B cell (primary cell): ENCODE measurements at regions not wholly inside any gene's neighbourhood (a gene's known extent, or its start where the extent isn't known, plus 50 kb on each side); places are given as distances from the start of the nearest gene placed in this dataset.

Experiments used
- ATAC-seq: fragments of 200-7000 bp; cut with Tn5 transposase; one replicate; pipeline ENCODE4 v1.10.0; 2021; ENCODE audit warnings: low read depth, mild to moderate bottlenecking, moderate number of reproducible peaks, moderate library complexity
- CTCF ChIA-PET: fragments of 350-600 bp; sonication (Branson Sonifier 250); formaldehyde crosslinking; loops from one replicate; lab custom pipeline; 2021; ENCODE audit warnings: antibody characterized with exemption, inconsistent platforms; lab: Charles Lee
- POLR2A ChIA-PET: fragments of 350-600 bp; sonication (Branson Sonifier 250); formaldehyde crosslinking; loops from one replicate; lab custom pipeline; 2021; ENCODE audit warnings: antibody characterized with exemption; lab: Charles Lee
- DNase-seq: peaks from one replicate; pipeline ENCODE4 v3.0.0; 2013
- H2AFZ ChIP-seq: 2 replicates; pipeline ENCODE4 v1.6.1; 2012; ENCODE audit warnings: mild to moderate bottlenecking, low read depth, low read length; ENCODE audit not compliant: insufficient read depth, poor library complexity, severe bottlenecking
- H3K27ac ChIP-seq, 2 donors: 1 replicate in 1 of 2; 2 replicates in 1 of 2; pipeline ENCODE4 v1.5.1; 2012 to 2013; ENCODE audit warnings: low read length in 2 of 2, mild to moderate bottlenecking in 2 of 2, moderate library complexity in 1 of 2
- H3K27me3 ChIP-seq, 4 experiments: fragments of 200-600 bp in 1 of 4; sonication (generic) in 1 of 4; replicated peaks in 1 of 4; 1 replicate in 2 of 4; 2 replicates in 2 of 4; pipeline versions ENCODE4 v1.6.1 to v1.7.0; 2013 to 2016; ENCODE audit warnings: low read length in 3 of 4, mild to moderate bottlenecking in 2 of 4, mixed read lengths in 1 of 4, moderate library complexity in 1 of 4; ENCODE audit not compliant: insufficient read depth in 4 of 4, control insufficient read depth in 3 of 4; ENCODE audit errors: control extremely low read depth in 1 of 4
- H3K36me3 ChIP-seq, 2 experiments: replicated peaks in 1 of 2; 1 replicate in 1 of 2; 2 replicates in 1 of 2; pipeline versions ENCODE4 v1.6.1 to v1.7.1; 2013; ENCODE audit warnings: low read length in 1 of 2; ENCODE audit not compliant: insufficient read depth in 2 of 2, control insufficient read depth in 1 of 2; ENCODE audit errors: control extremely low read depth in 1 of 2, extremely low read depth in 1 of 2
- H3K4me1 ChIP-seq, 2 donors: fragments of 200-600 bp in 1 of 2; sonication (generic) in 1 of 2; 1 replicate in 1 of 2; 2 replicates in 1 of 2; pipeline versions ENCODE4 v1.5.1 to v1.6.1; 2013 to 2017; ENCODE audit warnings: low read length in 2 of 2; ENCODE audit not compliant: control insufficient read depth in 2 of 2, insufficient read depth in 2 of 2
- H3K4me2 ChIP-seq: replicated peaks from 2 replicates; pipeline ENCODE3; 2012; ENCODE audit warnings: mild to moderate bottlenecking, low read depth, low read length; ENCODE audit not compliant: poor library complexity, severe bottlenecking
- H3K4me3 ChIP-seq, 5 experiments: fragments of 200-600 bp in 1 of 5; sonication (generic) in 1 of 5; 1 replicate in 3 of 5; 2 replicates in 2 of 5; pipeline versions ENCODE4 v1.5.1 to v1.7.0; 2011 to 2016; ENCODE audit warnings: low read length in 4 of 5, mild to moderate bottlenecking in 4 of 5, low read depth in 2 of 5, control low read depth in 1 of 5, moderate library complexity in 1 of 5; ENCODE audit not compliant: insufficient read depth in 1 of 5; ENCODE audit errors: control extremely low read depth in 1 of 5, extremely low read depth in 1 of 5
- H3K79me2 ChIP-seq: fragments of 200-600 bp; sonication (generic); one replicate; pipeline ENCODE4 v1.6.0; 2016; ENCODE audit warnings: low read length; ENCODE audit not compliant: control insufficient read depth, insufficient read depth
- H3K9ac ChIP-seq: fragments of 200-600 bp; sonication (generic); 2 replicates; pipeline ENCODE4 v1.6.1; 2017; ENCODE audit warnings: mild to moderate bottlenecking, low read length, moderate library complexity
- H3K9me3 ChIP-seq, 3 donors: one replicate each; pipeline versions ENCODE4 v1.6.1 to v1.7.1; 2013; ENCODE audit warnings: low read length in 2 of 3; ENCODE audit not compliant: control insufficient read depth in 2 of 3, insufficient read depth in 1 of 3; ENCODE audit errors: control extremely low read depth in 1 of 3
- H4K20me1 ChIP-seq: 2 replicates; pipeline ENCODE4 v1.6.0; 2012; ENCODE audit warnings: mild to moderate bottlenecking, low read length; ENCODE audit not compliant: insufficient read depth, control insufficient read depth, poor library complexity, severe bottlenecking
- H3K27ac Mint-ChIP-seq: one replicate; pipeline ENCODE4 v1.8.0; 2021; ENCODE audit warnings: mixed read lengths
- H3K27me3 Mint-ChIP-seq: one replicate; pipeline ENCODE4 v1.8.0; 2021; ENCODE audit warnings: mixed read lengths
- H3K4me1 Mint-ChIP-seq: one replicate; pipeline ENCODE4 v1.8.0; 2021; ENCODE audit warnings: mixed read lengths
- H3K4me3 Mint-ChIP-seq: one replicate; pipeline ENCODE4 v1.8.0; 2021; ENCODE audit warnings: mixed read lengths
- H3K9me3 Mint-ChIP-seq: one replicate; pipeline ENCODE4 v1.8.0; 2022; ENCODE audit warnings: mixed read lengths; ENCODE audit not compliant: insufficient read depth
- CTCF ChIP-seq: fragments of 200-600 bp; IDR thresholded peaks from one replicate; pipeline ENCODE4 v1.8.0; 2022; ENCODE audit warnings: antibody characterized with exemption, mild to moderate bottlenecking
- EZH2 ChIP-seq: IDR thresholded peaks from 2 replicates; pipeline ENCODE4 v1.6.1; 2012; ENCODE audit warnings: borderline replicate concordance, low read depth, mild to moderate bottlenecking, moderate library complexity, low read length; ENCODE audit not compliant: insufficient read depth, poor library complexity, severe bottlenecking
- WGBS: methylation state at CpG from one replicate; pipeline ENCODE4 v1.1.5; 2013; ENCODE audit warnings: missing lambda C conversion rate; ENCODE audit not compliant: insufficient coverage; 5-methylcytosine and 5-hydroxymethylcytosine counted together
- intact Hi-C: fragments of 100-400 bp; cut with micrococcal nuclease; formaldehyde crosslinking; loops from one replicate; pipeline ENCODE4 v1.10.0; 2022

DNA sequence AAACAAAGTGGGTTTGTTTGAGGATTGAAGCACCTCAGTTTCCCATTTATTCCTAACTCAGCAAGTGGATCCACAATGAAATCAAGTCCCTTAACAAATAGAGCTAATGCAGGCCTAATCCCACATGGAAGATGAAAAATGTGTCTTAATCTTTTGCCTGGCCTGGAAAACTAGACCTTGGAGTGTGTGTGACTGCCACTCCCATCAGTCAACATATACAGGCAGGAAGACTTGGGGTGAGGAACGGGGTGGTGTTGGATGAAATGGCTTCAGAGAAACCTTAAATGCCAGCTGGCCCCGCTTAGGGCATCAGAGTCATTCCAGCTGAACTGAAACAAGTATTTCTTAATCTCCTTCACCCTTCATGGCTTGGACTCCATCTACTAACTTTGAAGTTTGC, 269.5 kb downstream of the MAF start:
- Histone ChIP-seq H3K4me1 (peaks cover 5 to 6% of the 10 kb centered on the region in 2 donors), H3K4me3 (no peak overlapping the region), H3K79me2 (no peaks in the 10 kb centered on the region), H3K9ac (no peak overlapping the region), H2AFZ (no peak overlapping the region), H3K4me2 (no peak overlapping the region), H3K27me3 (peaks cover 0 to 8% (median 4%) of the 10 kb centered on the region in 4 experiments), H4K20me1 (no peaks in the 10 kb centered on the region), H3K9me3 (no peaks in the 10 kb centered on the region), H3K27ac (no peak overlapping the region), H3K36me3 (no peaks in the 10 kb centered on the region)
- intact Hi-C loops = no loop called here
- Mint-ChIP-seq H3K27ac (no peak overlapping the region), H3K4me3 (no peak overlapping the region), H3K4me1 (peaks cover 6% of the 10 kb centered on the region), H3K9me3 (no peaks in the 10 kb centered on the region), H3K27me3 (peaks cover 41% of the 10 kb centered on the region)
- no peak for TF ChIP-seq EZH2
- TF ChIP-seq CTCF = no peak
- ATAC-seq = no peak
- DNase-seq = no peak
- CTCF ChIA-PET = no interaction called here
- no CpG with 5 or more reads among the region's 2 CpGs for WGBS
- POLR2A ChIA-PET = no interaction called here

- no peak overlapping the region for H3K4me3 Mint-ChIP-seq
These were observed 270.6 kb downstream of the MAF start for GRCh38 chr16:79329967-79330366.

More at GRCh38 chr16:79329967-79330366, 270.6 kb downstream of the MAF start:
- no peak overlapping the region for H2AFZ ChIP-seq
- no peak overlapping the region for H3K9ac ChIP-seq
- no peak overlapping the region for H3K27ac ChIP-seq
- H3K27me3 ChIP-seq = peaks cover 0 to 8% (median 4%) of the 10 kb centered on the region in 4 experiments
- H3K4me1 ChIP-seq = peaks cover 5 to 6% of the 10 kb centered on the region in 2 donors
- WGBS = 83% methylated on average over 1 of the region's 4 CpGs
- DNase-seq (no peak), ATAC-seq (no peak)
- TF ChIP-seq EZH2 (no peak), CTCF (no peak)
- intact Hi-C loops = no loop called here
- H4K20me1 ChIP-seq = no peaks in the 10 kb centered on the region
- H3K79me2 ChIP-seq = no peaks in the 10 kb centered on the region
- Mint-ChIP-seq H3K27me3 (peaks cover 46% of the 10 kb centered on the region), H3K27ac (no peak overlapping the region), H3K9me3 (no peaks in the 10 kb centered on the region), H3K4me1 (peaks cover 6% of the 10 kb centered on the region)
- no peaks in the 10 kb centered on the region for H3K36me3 ChIP-seq
- POLR2A ChIA-PET = no interaction called here
- H3K4me3 ChIP-seq = no peak overlapping the region
- H3K9me3 ChIP-seq = no peaks in the 10 kb centered on the region
- no peak overlapping the region for H3K4me2 ChIP-seq
- CTCF ChIA-PET = no interaction called here
